Thyroid gland (tissue), 4 donors: ENCODE measurements at regions not wholly inside any gene's neighbourhood (a gene's known extent, or its start where the extent isn't known, plus 50 kb on each side); places are given as distances from the start of the nearest gene placed in this dataset.

Experiments
- DNase-seq, 2 donors: peaks; one replicate each; pipeline ENCODE4 v3.0.0-alpha.2; 2019
- H3K27ac ChIP-seq, 3 donors: fragments of 200-600 bp; sonication (generic); 1 replicate in 2 of 3; 2 replicates in 1 of 3; pipeline ENCODE4 v1.5.1; 2016 to 2019; ENCODE audit warnings: mild to moderate bottlenecking in 1 of 3, moderate library complexity in 1 of 3
- H3K27me3 ChIP-seq: fragments of 200-600 bp; sonication (generic); one replicate; pipeline ENCODE4 v1.5.1; 2019
- H3K36me3 ChIP-seq, 2 donors: fragments of 200-600 bp; sonication (generic); one replicate each; pipeline ENCODE4 v1.5.1; 2016 to 2019
- H3K4me1 ChIP-seq, 2 donors: fragments of 200-600 bp; sonication (generic); one replicate each; pipeline ENCODE4 v1.5.1; 2017 to 2019
- H3K4me3 ChIP-seq, 3 donors: fragments of 200-600 bp; sonication (generic); replicated peaks in 1 of 3; 1 replicate in 2 of 3; 2 replicates in 1 of 3; pipeline ENCODE4 v1.5.1; 2016; ENCODE audit warnings: mild to moderate bottlenecking in 1 of 3
- H3K9me3 ChIP-seq: fragments of 200-600 bp; sonication (generic); one replicate; pipeline ENCODE4 v1.5.1; 2017
- POLR2A ChIP-seq, 2 donors: fragments of 450-650 bp; IDR thresholded peaks; one replicate each; pipeline ENCODE4 v1.6.1; 2017; ENCODE audit warnings: antibody characterized with exemption in 2 of 2, mild to moderate bottlenecking in 2 of 2, moderate library complexity in 1 of 2
- WGBS, 2 donors: methylation state at CpG; one replicate each; pipeline ENCODE4 v1.1.5; 2017; 5-methylcytosine and 5-hydroxymethylcytosine counted together
- intact Hi-C: fragments of 100-400 bp; cut with DNase I; formaldehyde crosslinking; loops from one replicate; pipeline ENCODE4 v1.15.1; 2023
- TF ChIP-seq, protein P1 (sequence below), 6 experiments: fragments of 200-600 bp in 3 of 6; fragments of 450-650 bp in 3 of 6; sonication (generic) in 3 of 6; IDR thresholded peaks; one replicate each; pipeline ENCODE4 v1.5.1; 2016 to 2019; ENCODE audit warnings: antibody characterized with exemption in 6 of 6, mild to moderate bottlenecking in 2 of 6, inconsistent platforms in 1 of 6, moderate library complexity in 1 of 6

DNA sequence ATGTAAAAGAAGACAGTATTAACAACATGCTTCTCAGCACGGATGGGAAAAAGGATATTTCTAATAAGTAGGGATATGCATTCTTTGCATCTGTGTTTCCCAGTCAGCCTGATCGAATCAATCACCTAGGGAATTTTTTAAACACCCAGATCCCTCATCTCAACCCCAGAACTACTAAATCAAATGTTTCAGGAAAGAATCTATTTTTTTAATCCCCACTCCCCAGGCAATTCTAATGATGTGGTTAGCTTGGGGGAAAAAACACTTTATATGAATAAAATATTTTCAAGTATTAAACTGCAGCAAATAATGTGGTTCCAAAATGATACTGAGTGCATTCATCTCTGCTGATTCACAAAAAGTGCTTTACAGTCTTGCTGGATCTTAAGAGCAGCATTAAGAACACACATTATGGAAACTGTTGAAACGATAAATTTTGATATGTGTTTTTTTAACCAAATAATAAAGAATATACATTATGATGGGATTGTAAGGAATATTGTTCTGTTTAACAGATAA lies 68.7 kb upstream of the GUCY1A1 start:
- TF ChIP-seq, protein P1, sequence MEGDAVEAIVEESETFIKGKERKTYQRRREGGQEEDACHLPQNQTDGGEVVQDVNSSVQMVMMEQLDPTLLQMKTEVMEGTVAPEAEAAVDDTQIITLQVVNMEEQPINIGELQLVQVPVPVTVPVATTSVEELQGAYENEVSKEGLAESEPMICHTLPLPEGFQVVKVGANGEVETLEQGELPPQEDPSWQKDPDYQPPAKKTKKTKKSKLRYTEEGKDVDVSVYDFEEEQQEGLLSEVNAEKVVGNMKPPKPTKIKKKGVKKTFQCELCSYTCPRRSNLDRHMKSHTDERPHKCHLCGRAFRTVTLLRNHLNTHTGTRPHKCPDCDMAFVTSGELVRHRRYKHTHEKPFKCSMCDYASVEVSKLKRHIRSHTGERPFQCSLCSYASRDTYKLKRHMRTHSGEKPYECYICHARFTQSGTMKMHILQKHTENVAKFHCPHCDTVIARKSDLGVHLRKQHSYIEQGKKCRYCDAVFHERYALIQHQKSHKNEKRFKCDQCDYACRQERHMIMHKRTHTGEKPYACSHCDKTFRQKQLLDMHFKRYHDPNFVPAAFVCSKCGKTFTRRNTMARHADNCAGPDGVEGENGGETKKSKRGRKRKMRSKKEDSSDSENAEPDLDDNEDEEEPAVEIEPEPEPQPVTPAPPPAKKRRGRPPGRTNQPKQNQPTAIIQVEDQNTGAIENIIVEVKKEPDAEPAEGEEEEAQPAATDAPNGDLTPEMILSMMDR (IDR thresholded peaks at IDR 0.05): no peak
- Histone ChIP-seq H3K4me1 (no peaks in the 10 kb centered on the region), H3K27me3 (no peaks in the 10 kb centered on the region), H3K4me3 (no peak overlapping the region), H3K27ac (no peak overlapping the region), H3K9me3 (no peaks in the 10 kb centered on the region), H3K36me3 (no peaks in the 10 kb centered on the region)
- WGBS, 2 donors: 58% methylated on average over 3 of the region's 3 CpGs
- intact Hi-C loops: no loop called here
- DNase-seq: no peak

DNA sequence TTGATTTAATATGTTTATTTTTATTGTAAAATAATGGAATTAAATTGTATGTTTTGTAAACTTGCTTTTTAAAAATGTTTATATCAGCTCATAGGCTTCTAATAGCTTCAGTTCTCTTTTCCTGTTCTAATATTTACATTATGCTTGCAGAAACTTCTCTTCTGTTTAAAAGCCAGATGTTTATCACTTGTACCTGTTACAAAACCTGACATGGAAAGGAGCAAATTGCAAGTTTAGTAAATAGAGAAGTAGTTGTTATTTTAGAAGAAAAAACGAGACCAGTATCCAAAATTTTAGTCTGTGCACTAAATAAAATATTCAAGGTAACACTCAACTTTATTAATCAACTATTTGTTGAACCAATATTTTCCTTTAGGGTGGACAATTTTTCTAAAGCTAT lies 69.4 kb upstream of the GUCY1A1 start:
- no peaks in the 10 kb centered on the region for H3K9me3 ChIP-seq
- 68 to 71% methylated on average over 1 of the region's 1 CpG for WGBS, 2 donors
- no peaks in the 10 kb centered on the region for H3K27me3 ChIP-seq
- intact Hi-C loops: no loop called here
- H3K36me3 ChIP-seq: no peaks in the 10 kb centered on the region
- no peak for DNase-seq
- TF ChIP-seq, protein P1 (IDR thresholded peaks at IDR 0.05): no peak
- TF ChIP-seq POLR2A (IDR thresholded peaks at IDR 0.05): no peak
- H3K27ac ChIP-seq: no peak overlapping the region
- H3K4me1 ChIP-seq: no peaks in the 10 kb centered on the region
- H3K4me3 ChIP-seq: no peak overlapping the region

DNA sequence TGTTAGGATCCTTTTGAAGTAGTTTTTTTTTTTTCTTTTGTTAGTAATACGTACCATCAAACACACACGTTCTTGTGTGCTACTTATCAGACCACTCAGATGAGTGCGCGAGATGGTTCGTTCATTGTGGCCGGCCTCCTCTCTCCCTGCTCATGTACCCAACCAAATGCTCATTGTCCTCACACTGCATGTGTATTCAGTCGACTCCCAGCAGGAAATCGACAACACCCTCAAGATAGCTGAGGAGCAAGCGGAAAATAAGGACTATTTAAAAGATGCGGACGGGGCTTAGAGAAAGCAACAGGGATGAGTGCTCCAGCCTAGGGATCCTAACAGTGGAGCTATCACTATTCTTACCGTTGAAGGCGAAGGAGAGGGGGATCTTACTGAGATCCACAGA lies 72.9 kb upstream of the GUCY1A1 start:
- intact Hi-C loops: no loop called here
- WGBS, 2 donors: 71 to 75% methylated on average over 13 of the region's 13 CpGs
- H3K4me3 ChIP-seq: no peak overlapping the region
- DNase-seq: no peak
- no peaks in the 10 kb centered on the region for H3K27me3 ChIP-seq
- no peak for TF ChIP-seq POLR2A (IDR thresholded peaks at IDR 0.05)
- TF ChIP-seq, protein P1 (IDR thresholded peaks at IDR 0.05): no peak
- H3K27ac ChIP-seq: no peak overlapping the region
- no peaks in the 10 kb centered on the region for H3K9me3 ChIP-seq
- H3K4me1 ChIP-seq: no peaks in the 10 kb centered on the region
- no peaks in the 10 kb centered on the region for H3K36me3 ChIP-seq

DNA sequence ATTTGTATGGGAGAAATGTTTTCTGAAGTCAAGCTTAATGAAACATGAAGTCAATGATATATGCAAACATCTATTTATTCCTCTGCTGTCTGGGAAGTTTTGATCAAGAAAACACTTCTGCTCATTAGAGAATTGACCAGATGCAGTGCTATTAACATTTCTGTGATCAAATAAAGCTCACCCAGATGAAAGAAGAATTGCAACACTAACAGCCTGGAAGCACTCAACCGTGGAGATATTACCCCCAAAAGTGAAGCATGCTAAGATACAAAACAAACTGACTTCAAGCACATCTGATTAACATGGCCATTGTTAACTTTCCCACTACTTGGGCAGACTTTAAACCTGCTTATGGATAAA lies 73.7 kb upstream of the GUCY1A1 start:
- intact Hi-C loops: no loop called here
- no peak for DNase-seq
- no peaks in the 10 kb centered on the region for H3K36me3 ChIP-seq
- no peak overlapping the region for H3K27ac ChIP-seq
- no peak overlapping the region for H3K4me3 ChIP-seq
- H3K4me1 ChIP-seq: no peaks in the 10 kb centered on the region
- no peaks in the 10 kb centered on the region for H3K9me3 ChIP-seq
- no peaks in the 10 kb centered on the region for H3K27me3 ChIP-seq
- WGBS, 2 donors: 42 to 50% methylated on average over 1 of the region's 1 CpG
- TF ChIP-seq, protein P1 (IDR thresholded peaks at IDR 0.05): no peak
- TF ChIP-seq POLR2A (IDR thresholded peaks at IDR 0.05): no peak

DNA sequence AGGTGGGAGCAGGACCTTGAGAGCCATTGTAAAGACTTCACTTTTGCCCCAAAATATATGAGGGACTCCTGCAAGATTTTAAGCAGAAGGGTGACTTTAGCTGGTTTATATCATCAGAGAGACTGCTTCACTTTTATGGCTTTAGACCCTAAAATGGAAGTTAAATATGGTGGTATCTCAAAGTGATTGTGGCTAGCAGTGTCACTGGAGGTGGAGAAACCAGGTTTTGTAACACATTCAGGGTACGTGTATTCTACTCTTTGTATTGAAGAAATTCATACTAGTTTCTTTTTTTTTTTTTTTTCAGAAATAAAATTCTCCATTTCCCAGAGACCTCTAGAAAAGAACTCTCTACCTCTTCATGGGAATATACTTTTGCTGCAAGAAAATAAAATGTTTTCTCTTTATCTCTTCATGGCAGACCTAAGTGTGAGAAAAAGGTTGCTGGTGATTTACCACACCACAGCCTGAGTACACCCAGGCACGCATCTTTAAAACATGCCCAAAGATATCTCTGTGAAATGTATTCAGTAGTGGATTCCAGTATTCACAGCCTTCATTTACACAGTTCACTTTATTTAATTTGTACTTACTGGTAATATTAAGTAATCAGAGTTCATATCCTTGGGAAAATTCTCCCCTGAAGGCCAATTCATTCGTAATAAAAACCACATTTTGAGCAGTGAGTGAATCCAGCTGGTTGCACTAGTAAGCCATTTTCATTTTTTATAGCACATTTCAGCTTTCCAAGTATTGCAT lies 74.3 kb upstream of the GUCY1A1 start:
- Histone ChIP-seq H3K27ac (no peak overlapping the region), H3K4me3 (no peak overlapping the region), H3K27me3 (no peaks in the 10 kb centered on the region), H3K9me3 (no peaks in the 10 kb centered on the region), H3K36me3 (no peaks in the 10 kb centered on the region), H3K4me1 (no peaks in the 10 kb centered on the region)
- WGBS, 2 donors: 81 to 84% methylated on average over 3 of the region's 3 CpGs
- no peak for TF ChIP-seq POLR2A (IDR thresholded peaks at IDR 0.05)
- TF ChIP-seq, protein P1 (IDR thresholded peaks at IDR 0.05): no peak
- no peak for DNase-seq
- intact Hi-C loops: no loop called here
